Activated B cell treated with CpG ODN at 0.5 μM for 24 hours (primary cell): ENCODE measurements at regions not wholly inside any gene's neighbourhood (a gene's known extent, or its start where the extent isn't known, plus 50 kb on each side); places are given as distances from the start of the nearest gene placed in this dataset.

Experiments
- ATAC-seq: fragments of 200-7000 bp; cut with Tn5 transposase; one replicate; pipeline ENCODE4 v1.10.0; 2021; ENCODE audit warnings: low read depth, mild to moderate bottlenecking, moderate library complexity
- CTCF ChIA-PET: fragments of 350-600 bp; sonication (Branson Sonifier 250); formaldehyde crosslinking; loops from one replicate; lab custom pipeline; 2021; ENCODE audit warnings: antibody characterized with exemption; lab: Charles Lee
- POLR2A ChIA-PET: fragments of 350-600 bp; sonication (Branson Sonifier 250); formaldehyde crosslinking; loops from one replicate; lab custom pipeline; 2021; ENCODE audit warnings: antibody characterized with exemption; lab: Charles Lee
- DNase-seq: peaks from one replicate; pipeline ENCODE4 v3.0.0; 2022
- H3K27ac Mint-ChIP-seq: one replicate; pipeline ENCODE4 v1.8.0; 2020; ENCODE audit warnings: mixed read lengths
- H3K27me3 Mint-ChIP-seq: one replicate; pipeline ENCODE4 v1.8.0; 2021; ENCODE audit warnings: mixed read lengths
- H3K36me3 Mint-ChIP-seq: one replicate; pipeline ENCODE4 v1.8.0; 2021; ENCODE audit warnings: low read depth, mixed read lengths
- H3K4me1 Mint-ChIP-seq: one replicate; pipeline ENCODE4 v1.8.0; 2021; ENCODE audit warnings: mixed read lengths
- H3K4me3 Mint-ChIP-seq: one replicate; pipeline ENCODE4 v1.8.0; 2020; ENCODE audit warnings: mild to moderate bottlenecking, mixed read lengths
- H3K9me3 Mint-ChIP-seq: one replicate; pipeline ENCODE4 v1.8.0; 2020; ENCODE audit warnings: mixed read lengths
- intact Hi-C: fragments of 100-400 bp; cut with micrococcal nuclease; formaldehyde crosslinking; loops from one replicate; pipeline ENCODE4 v1.15.1; 2024
- TF ChIP-seq, protein P1 (sequence below): fragments of 200-600 bp; IDR thresholded peaks from one replicate; pipeline ENCODE4 v1.8.0; 2022; ENCODE audit warnings: antibody characterized with exemption, mild to moderate bottlenecking

DNA sequence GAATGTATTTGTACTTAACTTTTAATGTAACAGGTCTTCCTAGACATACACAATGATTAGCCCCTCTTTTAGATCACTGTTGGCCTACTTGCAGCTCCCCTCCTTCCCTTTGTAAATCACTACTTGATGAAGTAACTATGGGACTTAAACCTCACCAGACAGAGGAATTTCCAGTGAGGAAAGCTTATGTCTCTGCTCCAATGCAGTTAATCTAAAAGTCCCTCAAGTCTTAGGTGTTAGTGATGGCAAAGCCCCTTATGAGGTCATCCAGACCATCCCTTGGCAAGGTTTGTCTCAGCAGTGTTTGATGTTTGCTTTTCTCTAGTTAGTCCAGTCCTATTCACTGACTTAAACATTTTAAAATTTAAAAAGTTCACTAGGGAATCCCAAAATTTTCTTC is 877.3 kb upstream of the INTU start:
- CTCF ChIA-PET = no interaction called here
- H3K27ac Mint-ChIP-seq = no peak overlapping the region
- POLR2A ChIA-PET = no interaction called here
- no peaks in the 10 kb centered on the region for H3K4me1 Mint-ChIP-seq
- H3K36me3 Mint-ChIP-seq = no peaks in the 10 kb centered on the region
- no peak overlapping the region for H3K4me3 Mint-ChIP-seq
- peaks cover 2% of the 10 kb centered on the region for H3K9me3 Mint-ChIP-seq
- TF ChIP-seq, protein P1, sequence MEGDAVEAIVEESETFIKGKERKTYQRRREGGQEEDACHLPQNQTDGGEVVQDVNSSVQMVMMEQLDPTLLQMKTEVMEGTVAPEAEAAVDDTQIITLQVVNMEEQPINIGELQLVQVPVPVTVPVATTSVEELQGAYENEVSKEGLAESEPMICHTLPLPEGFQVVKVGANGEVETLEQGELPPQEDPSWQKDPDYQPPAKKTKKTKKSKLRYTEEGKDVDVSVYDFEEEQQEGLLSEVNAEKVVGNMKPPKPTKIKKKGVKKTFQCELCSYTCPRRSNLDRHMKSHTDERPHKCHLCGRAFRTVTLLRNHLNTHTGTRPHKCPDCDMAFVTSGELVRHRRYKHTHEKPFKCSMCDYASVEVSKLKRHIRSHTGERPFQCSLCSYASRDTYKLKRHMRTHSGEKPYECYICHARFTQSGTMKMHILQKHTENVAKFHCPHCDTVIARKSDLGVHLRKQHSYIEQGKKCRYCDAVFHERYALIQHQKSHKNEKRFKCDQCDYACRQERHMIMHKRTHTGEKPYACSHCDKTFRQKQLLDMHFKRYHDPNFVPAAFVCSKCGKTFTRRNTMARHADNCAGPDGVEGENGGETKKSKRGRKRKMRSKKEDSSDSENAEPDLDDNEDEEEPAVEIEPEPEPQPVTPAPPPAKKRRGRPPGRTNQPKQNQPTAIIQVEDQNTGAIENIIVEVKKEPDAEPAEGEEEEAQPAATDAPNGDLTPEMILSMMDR = no peak
- no peak for ATAC-seq
- intact Hi-C loops = no loop called here
- H3K27me3 Mint-ChIP-seq = no peaks in the 10 kb centered on the region
- no peak for DNase-seq

DNA sequence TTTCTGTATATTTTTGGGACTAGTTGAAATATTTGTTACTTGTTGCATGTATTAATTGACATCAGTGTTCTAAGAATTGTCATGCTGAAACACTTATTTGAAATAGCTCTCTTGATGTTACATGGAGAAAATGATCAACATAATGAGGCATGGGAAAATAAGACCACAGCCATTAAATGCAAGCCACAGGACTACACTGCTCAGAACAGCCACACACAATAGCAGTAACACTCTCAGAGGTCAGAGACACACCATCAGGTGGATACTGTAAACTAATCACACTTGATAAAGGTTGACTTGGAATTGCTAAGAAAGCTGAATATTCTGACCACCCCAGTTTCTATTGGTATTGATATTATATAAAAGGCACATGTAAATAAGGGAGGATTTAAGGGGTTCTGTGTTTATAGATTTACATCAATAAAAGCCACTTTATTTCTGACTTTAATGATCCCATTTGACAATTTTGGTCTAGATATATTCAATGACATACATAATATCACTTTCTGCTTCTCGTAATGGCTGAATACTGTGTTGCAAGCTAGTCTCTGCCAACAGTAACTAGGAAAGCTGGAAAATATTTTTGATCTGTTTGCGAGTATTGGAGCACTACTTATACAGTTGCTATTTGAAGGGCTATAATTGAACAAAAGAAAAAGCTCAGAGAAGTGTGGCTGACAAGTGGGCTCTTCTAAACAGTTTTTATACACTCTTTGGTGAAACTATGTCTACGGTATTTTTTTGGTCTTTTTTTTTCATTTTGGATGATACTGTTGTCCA is 876.5 kb upstream of the INTU start:
- intact Hi-C loops = no loop called here
- DNase-seq (no peak), ATAC-seq (no peak)
- CTCF ChIA-PET = no interaction called here
- POLR2A ChIA-PET = no interaction called here
- no peak overlapping the region for H3K4me3 Mint-ChIP-seq
- no peaks in the 10 kb centered on the region for H3K9me3 Mint-ChIP-seq
- no peaks in the 10 kb centered on the region for H3K27me3 Mint-ChIP-seq
- no peaks in the 10 kb centered on the region for H3K36me3 Mint-ChIP-seq
- no peak overlapping the region for H3K27ac Mint-ChIP-seq
- no peaks in the 10 kb centered on the region for H3K4me1 Mint-ChIP-seq
- TF ChIP-seq, protein P1 = no peak

DNA sequence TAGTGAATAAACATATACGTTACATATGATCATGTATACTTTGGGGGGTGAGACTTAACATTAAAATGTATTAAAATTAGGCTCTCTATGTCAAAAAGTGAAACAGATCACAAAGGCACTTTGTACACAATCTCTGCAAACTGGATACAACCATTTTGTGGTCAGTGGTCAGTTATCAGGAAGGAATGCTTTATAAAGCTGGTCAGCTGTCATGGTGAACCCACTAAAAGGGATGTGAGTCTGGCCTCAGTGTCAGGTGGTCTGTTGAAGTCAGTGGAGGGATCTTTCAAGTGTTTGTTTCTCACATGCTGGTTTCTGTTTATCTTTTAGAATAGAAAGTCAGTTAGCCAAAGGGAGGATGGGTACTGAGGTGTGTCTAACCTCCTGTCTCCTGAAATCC is 875.5 kb upstream of the INTU start:
- H3K4me3 Mint-ChIP-seq = no peak overlapping the region
- no peaks in the 10 kb centered on the region for H3K27me3 Mint-ChIP-seq
- intact Hi-C loops = no loop called here
- no peak for DNase-seq
- no peak overlapping the region for H3K27ac Mint-ChIP-seq
- no peaks in the 10 kb centered on the region for H3K36me3 Mint-ChIP-seq
- no peaks in the 10 kb centered on the region for H3K4me1 Mint-ChIP-seq
- ChIA-PET CTCF (no interaction called here), POLR2A (no interaction called here)
- TF ChIP-seq, protein P1 = no peak
- no peaks in the 10 kb centered on the region for H3K9me3 Mint-ChIP-seq
- ATAC-seq = no peak

DNA sequence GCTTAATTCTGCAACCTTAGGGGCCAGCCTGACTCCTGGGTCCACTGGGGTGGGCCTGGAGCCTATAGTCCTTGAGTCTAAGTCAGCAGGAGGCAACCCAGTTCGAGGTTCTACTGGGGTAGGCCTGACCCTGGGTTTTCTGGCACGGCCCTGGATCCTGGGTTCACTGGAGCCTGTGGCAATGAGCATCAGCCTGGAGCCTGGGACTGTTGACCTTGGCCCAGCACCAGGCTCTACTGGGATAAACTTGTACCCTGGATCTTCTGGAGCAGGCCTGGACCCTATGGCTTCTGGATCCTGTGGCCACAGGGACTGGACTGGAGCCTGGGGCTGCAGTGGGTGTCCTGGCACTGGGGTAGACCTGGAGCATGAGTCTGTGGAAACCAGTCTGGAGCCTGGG is 874.3 kb upstream of the INTU start:
- no peak overlapping the region for H3K27ac Mint-ChIP-seq
- no peaks in the 10 kb centered on the region for H3K4me1 Mint-ChIP-seq
- CTCF ChIA-PET = no interaction called here
- POLR2A ChIA-PET = no interaction called here
- intact Hi-C loops = no loop called here
- no peak for ATAC-seq
- no peaks in the 10 kb centered on the region for H3K27me3 Mint-ChIP-seq
- no peak overlapping the region for H3K4me3 Mint-ChIP-seq
- no peaks in the 10 kb centered on the region for H3K36me3 Mint-ChIP-seq
- TF ChIP-seq, protein P1 = no peak
- no peaks in the 10 kb centered on the region for H3K9me3 Mint-ChIP-seq
- no peak for DNase-seq

DNA sequence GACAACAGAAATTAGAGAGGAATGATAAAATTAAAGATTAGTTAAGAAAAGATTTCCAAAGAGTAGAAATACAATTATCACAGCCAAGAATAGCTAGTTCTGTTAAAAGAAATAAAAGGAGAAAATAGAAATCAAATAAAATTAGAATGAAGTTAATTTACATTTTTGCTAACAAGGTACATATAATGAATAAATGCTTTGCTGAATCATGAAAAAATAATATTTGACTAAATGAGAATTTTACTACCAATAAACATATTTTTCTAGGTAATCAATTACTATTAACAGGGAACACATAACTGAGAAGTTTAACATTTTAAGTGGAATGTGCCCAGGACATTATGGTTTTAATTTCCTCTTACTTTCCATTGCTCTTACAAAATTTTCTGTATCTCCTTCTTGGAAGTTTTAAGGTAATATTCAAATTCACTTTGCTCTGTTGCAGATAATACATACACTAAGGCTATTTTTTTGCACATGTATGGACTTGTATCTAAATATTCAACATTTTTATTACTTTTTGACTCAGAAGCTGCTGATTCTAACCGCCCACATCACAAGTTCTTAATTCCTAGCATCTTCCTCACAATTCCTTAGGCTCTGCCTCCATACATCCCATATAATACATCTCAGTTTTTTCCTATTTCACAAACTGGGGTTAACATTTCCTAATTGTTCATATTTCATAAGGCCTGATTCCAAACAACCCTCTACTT is 870.7 kb upstream of the INTU start:
- intact Hi-C loops = no loop called here
- Mint-ChIP-seq H3K4me3 (no peak overlapping the region), H3K27me3 (no peaks in the 10 kb centered on the region), H3K9me3 (no peaks in the 10 kb centered on the region), H3K27ac (no peak overlapping the region), H3K4me1 (no peaks in the 10 kb centered on the region), H3K36me3 (no peaks in the 10 kb centered on the region)
- DNase-seq (no peak), ATAC-seq (no peak)
- TF ChIP-seq, protein P1 = no peak
- POLR2A ChIA-PET = no interaction called here
- CTCF ChIA-PET = no interaction called here
